ENCODE measurements at regions not wholly inside any gene's neighbourhood (a gene's known extent, or its start where the extent isn't known, plus 50 kb on each side); places are given as distances from the start of the nearest gene placed in this dataset.

DNA sequence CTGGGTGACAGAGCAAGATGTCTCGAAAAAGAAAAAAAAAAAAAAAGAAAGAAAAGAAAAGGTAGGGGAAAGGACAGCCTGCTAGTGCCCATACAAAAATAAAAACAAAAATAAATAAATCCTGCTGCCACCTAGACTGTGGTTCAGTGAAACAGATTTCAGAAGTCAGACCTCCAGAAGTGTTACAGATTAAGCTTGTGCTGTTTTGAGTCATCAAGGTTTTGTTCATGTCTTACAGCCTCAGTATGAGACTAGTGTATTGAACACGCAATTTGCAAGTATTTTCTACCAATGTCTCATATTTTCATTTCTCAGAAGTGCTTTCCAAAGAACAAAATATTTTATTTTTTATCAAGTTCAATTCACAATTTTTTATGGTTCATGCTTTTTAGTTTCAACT lies 720.4 kb upstream of the GYPC start:
- Mint-ChIP-seq H3K9me3 (peaks cover 5% of the 10 kb centered on the region), H3K36me3 (ENCODE audit: low read depth) (peaks cover 3% of the 10 kb centered on the region), H3K27me3 (ENCODE audit: low read depth) (no peaks in the 10 kb centered on the region), H3K4me1 (peaks cover 4% of the 10 kb centered on the region), H3K4me3 (no peak overlapping the region), H3K27ac (ENCODE audit: unreplicated experiment) (no peak overlapping the region)
- TF ChIP-seq, protein P1, sequence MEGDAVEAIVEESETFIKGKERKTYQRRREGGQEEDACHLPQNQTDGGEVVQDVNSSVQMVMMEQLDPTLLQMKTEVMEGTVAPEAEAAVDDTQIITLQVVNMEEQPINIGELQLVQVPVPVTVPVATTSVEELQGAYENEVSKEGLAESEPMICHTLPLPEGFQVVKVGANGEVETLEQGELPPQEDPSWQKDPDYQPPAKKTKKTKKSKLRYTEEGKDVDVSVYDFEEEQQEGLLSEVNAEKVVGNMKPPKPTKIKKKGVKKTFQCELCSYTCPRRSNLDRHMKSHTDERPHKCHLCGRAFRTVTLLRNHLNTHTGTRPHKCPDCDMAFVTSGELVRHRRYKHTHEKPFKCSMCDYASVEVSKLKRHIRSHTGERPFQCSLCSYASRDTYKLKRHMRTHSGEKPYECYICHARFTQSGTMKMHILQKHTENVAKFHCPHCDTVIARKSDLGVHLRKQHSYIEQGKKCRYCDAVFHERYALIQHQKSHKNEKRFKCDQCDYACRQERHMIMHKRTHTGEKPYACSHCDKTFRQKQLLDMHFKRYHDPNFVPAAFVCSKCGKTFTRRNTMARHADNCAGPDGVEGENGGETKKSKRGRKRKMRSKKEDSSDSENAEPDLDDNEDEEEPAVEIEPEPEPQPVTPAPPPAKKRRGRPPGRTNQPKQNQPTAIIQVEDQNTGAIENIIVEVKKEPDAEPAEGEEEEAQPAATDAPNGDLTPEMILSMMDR (conservative IDR thresholded peaks at IDR 0.05): no peak
- no peak for DNase-seq (ENCODE audit: low read depth, low spot score)

DNA sequence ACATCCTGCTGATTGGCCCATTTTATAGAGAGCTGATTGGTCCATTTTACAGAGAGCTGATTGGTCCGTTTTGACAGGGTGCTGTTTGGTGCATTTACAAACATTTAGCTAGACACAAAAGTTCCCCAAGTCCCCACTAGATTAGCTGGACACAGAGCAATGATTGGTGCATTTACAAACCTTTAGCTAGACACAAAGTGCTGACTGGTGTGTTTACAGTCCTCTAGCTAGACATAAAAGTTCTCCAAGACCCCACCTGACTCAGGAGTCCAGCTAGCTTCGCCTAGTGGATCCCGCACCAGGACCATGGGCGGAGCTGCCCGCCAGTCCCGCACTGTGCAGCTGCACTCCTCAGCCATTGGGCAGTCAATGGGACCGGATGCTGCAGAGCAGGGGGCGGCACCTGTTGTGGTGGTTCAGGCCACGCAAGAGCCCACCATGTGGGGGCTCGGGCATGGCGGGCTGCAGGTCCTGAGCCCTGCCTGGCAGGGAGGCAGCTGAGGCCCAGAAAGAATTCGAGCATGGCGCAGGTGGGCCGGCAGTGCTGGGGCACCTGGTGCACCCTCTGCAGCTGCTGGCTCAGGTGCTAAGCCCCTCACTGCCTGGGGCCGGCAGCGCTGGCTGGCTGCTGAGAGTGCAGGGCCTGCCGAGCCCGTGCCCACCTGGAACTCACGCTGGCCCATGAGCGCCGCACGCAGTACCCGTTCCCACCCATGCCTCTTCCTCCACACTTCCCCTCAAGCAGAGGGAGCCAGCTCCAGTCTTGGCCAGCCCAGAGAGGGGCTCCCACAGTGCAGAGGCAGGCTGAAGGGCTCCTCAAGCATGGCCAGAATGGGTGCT lies 713.2 kb upstream of the GYPC start:
- H3K9me3 Mint-ChIP-seq: peaks cover 29% of the 10 kb centered on the region
- TF ChIP-seq, protein P1 (conservative IDR thresholded peaks at IDR 0.05): no peak
- H3K4me3 Mint-ChIP-seq: no peak overlapping the region

DNA sequence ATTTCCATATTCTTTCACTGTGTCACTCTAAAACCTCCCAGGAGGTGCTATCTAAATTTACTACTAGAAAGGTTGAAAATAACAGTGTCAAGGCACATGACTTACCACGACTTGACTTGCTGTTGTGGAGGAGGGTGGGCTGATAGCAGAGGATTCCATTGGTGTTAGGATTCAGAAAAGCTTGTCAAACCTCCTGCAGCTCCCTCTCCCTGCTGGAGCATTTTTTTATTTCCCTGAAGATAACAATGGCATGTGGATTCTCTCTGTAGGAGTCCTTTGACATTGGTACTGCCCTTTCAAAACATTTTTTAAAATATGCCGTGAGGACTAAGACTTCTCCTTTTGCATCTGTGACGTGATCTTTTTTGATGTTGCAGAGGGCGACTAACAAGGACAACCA lies 696.9 kb upstream of the GYPC start:
- H3K27me3 Mint-ChIP-seq (ENCODE audit: low read depth): no peaks in the 10 kb centered on the region
- no peak overlapping the region for H3K27ac Mint-ChIP-seq (ENCODE audit: unreplicated experiment)
- TF ChIP-seq, protein P1 (conservative IDR thresholded peaks at IDR 0.05): no peak
- H3K9me3 Mint-ChIP-seq: peaks cover 8% of the 10 kb centered on the region
- DNase-seq (ENCODE audit: low read depth, low spot score): no peak
- H3K4me3 Mint-ChIP-seq: no peak overlapping the region
- peaks cover 5% of the 10 kb centered on the region for H3K36me3 Mint-ChIP-seq (ENCODE audit: low read depth)
- H3K4me1 Mint-ChIP-seq: peaks cover 4% of the 10 kb centered on the region

More for the DNA sequence above, 713.2 kb upstream of the GYPC start:
- Mint-ChIP-seq H3K36me3 (ENCODE audit: low read depth) (peaks cover 19% of the 10 kb centered on the region), H3K4me1 (no peaks in the 10 kb centered on the region), H3K27me3 (ENCODE audit: low read depth) (no peaks in the 10 kb centered on the region), H3K27ac (ENCODE audit: unreplicated experiment) (no peak overlapping the region)
- no peak for DNase-seq (ENCODE audit: low read depth, low spot score)

DNA sequence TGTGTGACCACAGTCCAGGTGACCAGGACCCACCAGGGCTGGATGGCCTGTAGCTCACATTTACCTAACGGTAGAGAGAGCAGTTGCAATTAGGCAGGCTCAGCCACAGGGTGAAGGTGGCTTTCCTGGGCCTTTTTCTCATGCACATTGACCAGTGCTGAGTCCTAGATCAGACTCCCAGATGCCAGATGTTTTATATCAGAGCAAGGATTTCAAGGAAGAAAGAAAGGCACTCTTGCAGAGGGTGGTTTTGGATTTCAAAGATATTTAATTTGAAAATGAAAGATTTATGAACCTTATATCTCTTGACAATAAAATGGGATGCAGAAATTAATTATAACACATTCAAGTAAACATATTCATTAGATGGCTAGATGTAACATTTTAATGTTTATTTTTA lies 694.2 kb upstream of the GYPC start:
- Mint-ChIP-seq H3K36me3 (ENCODE audit: low read depth) (no peaks in the 10 kb centered on the region), H3K4me3 (no peak overlapping the region), H3K4me1 (peaks cover 4% of the 10 kb centered on the region), H3K27me3 (ENCODE audit: low read depth) (no peaks in the 10 kb centered on the region), H3K9me3 (no peaks in the 10 kb centered on the region), H3K27ac (ENCODE audit: unreplicated experiment) (no peak overlapping the region)
- DNase-seq (ENCODE audit: low read depth, low spot score): no peak
- TF ChIP-seq, protein P1 (conservative IDR thresholded peaks at IDR 0.05): no peak

DNA sequence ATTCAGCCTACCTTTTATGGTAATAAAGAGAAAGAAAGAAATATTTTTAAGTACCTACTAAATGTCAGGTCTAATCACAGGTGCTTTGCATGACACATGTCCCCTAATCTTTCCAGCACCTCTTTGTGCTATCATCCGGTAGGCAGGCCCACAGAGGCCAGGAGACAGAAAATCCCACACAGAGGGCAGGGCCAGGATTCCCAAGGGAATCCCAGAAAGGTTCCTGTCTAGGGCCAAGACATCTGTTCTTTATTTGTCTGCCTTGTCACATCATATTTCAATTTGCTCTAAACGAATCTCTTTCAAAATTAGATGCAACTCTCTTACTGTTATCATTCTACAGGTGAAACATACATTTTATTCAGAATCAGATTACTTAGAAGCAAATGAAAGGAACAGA lies 676.1 kb upstream of the GYPC start:
- H3K27ac Mint-ChIP-seq (ENCODE audit: unreplicated experiment): no peak overlapping the region
- H3K4me3 Mint-ChIP-seq: no peak overlapping the region
- no peaks in the 10 kb centered on the region for H3K9me3 Mint-ChIP-seq
- no peak for DNase-seq (ENCODE audit: low read depth, low spot score)
- no peaks in the 10 kb centered on the region for H3K36me3 Mint-ChIP-seq (ENCODE audit: low read depth)
- no peaks in the 10 kb centered on the region for H3K27me3 Mint-ChIP-seq (ENCODE audit: low read depth)
- TF ChIP-seq, protein P1 (conservative IDR thresholded peaks at IDR 0.05): no peak
- peaks cover 19% of the 10 kb centered on the region for H3K4me1 Mint-ChIP-seq

All from neural crest cell (in vitro differentiated cells).